ENCODE measurements at regions not wholly inside any gene's neighbourhood (a gene's known extent, or its start where the extent isn't known, plus 50 kb on each side); places are given as distances from the start of the nearest gene placed in this dataset.

DNA sequence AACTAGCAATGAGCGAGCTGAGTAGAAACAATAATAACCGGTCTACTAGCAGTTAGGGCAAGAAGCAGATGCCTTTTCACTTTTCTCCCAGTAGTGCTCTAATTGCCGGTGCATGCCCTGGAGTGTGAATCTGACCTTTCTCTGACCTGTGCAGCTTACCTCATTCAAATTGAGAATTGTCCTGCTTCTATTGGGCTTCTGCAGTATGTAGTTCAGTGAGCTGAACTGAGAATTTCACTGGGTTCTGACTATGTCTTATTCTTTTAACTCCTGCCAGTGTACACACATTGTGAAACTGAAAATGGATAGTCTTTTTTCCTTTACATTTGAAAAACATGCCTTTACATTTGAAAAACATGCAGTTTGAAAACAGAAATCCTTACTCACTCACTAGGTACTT, 157.9 kb upstream of the GRM3 start:
- Histone ChIP-seq H2AK5ac (ENCODE audit: low read length) (no peak overlapping the region), H3K36me3 (ENCODE audit: control insufficient read depth, insufficient read depth, low read length) (no peaks in the 10 kb centered on the region), H3K4me1 (ENCODE audit: control insufficient read depth, low read depth, low read length) (no peaks in the 10 kb centered on the region), H3K4ac (ENCODE audit: low read depth, low read length) (no peak overlapping the region), H4K5ac (ENCODE audit: low read length) (no peak overlapping the region), H2BK120ac (ENCODE audit: low read depth, low read length) (no peak overlapping the region), H2BK5ac (ENCODE audit: low read length) (no peak overlapping the region), H3K79me2 (ENCODE audit: control insufficient read depth, insufficient read depth, low read length) (no peaks in the 10 kb centered on the region), H3K9ac (ENCODE audit: low read length) (no peak overlapping the region), H3K4me2 (ENCODE audit: low read length) (no peak overlapping the region), H3K4me3 (ENCODE audit: low read length) (no peak overlapping the region), H3K56ac (ENCODE audit: low read length) (no peak overlapping the region), H3K27me3 (ENCODE audit: insufficient read depth, low read length, poor library complexity) (no peaks in the 10 kb centered on the region), H2BK15ac (replicated peaks; ENCODE audit: low read depth) (no peak overlapping the region), H4K8ac (ENCODE audit: low read depth, low read length) (no peak overlapping the region), H3K79me1 (ENCODE audit: low read length) (no peaks in the 10 kb centered on the region), H3K23ac (ENCODE audit: low read length) (no peak overlapping the region), H3K18ac (ENCODE audit: low read length) (no peak overlapping the region), H3K27ac (ENCODE audit: low read depth, low read length) (no peak overlapping the region)
- no CpG with 5 or more reads among the region's 3 CpGs for WGBS (ENCODE audit: extremely low coverage, insufficient coverage, low lambda C conversion rate)
- no peak for DNase-seq

DNA sequence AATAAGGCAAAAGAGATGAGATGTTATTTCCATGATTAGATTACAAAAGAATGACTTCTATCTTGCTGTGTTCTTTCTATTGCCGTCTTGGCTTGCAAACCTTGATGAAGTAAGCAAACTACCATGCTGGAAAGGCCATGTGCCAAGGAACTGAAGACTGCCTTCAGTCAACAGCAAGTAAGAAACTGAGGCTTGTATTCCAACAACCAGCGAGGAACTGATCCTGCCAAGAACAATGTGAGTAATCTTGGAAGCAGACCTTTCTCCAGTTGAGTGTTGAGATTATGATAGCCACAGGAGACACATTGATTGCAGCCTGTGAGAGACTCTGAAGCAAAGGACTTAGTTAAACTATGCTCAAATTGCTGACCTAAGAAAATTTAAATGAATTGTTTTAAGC, 164.6 kb upstream of the GRM3 start:
- no CpG with 5 or more reads among the region's 2 CpGs for WGBS (ENCODE audit: extremely low coverage, insufficient coverage, low lambda C conversion rate)
- no peak overlapping the region for H3K23ac ChIP-seq (ENCODE audit: low read length)
- no peaks in the 10 kb centered on the region for H3K36me3 ChIP-seq (ENCODE audit: control insufficient read depth, insufficient read depth, low read length)
- no peak overlapping the region for H3K27ac ChIP-seq (ENCODE audit: low read depth, low read length)
- no peaks in the 10 kb centered on the region for H3K79me2 ChIP-seq (ENCODE audit: control insufficient read depth, insufficient read depth, low read length)
- no peaks in the 10 kb centered on the region for H3K4me1 ChIP-seq (ENCODE audit: control insufficient read depth, low read depth, low read length)
- no peak overlapping the region for H3K4me2 ChIP-seq (ENCODE audit: low read length)
- no peak overlapping the region for H3K4me3 ChIP-seq (ENCODE audit: low read length)
- no peak for DNase-seq
- no peak overlapping the region for H3K56ac ChIP-seq (ENCODE audit: low read length)
- no peak overlapping the region for H3K4ac ChIP-seq (ENCODE audit: low read depth, low read length)
- no peaks in the 10 kb centered on the region for H3K79me1 ChIP-seq (ENCODE audit: low read length)
- no peak overlapping the region for H2AK5ac ChIP-seq (ENCODE audit: low read length)
- no peak overlapping the region for H4K5ac ChIP-seq (ENCODE audit: low read length)
- no peak overlapping the region for H2BK15ac ChIP-seq (replicated peaks; ENCODE audit: low read depth)
- no peak overlapping the region for H2BK5ac ChIP-seq (ENCODE audit: low read length)
- H4K8ac ChIP-seq (ENCODE audit: low read depth, low read length): no peak overlapping the region
- H3K18ac ChIP-seq (ENCODE audit: low read length): no peak overlapping the region
- H3K27me3 ChIP-seq (ENCODE audit: insufficient read depth, low read length, poor library complexity): no peaks in the 10 kb centered on the region
- H3K9ac ChIP-seq (ENCODE audit: low read length): no peak overlapping the region
- H2BK120ac ChIP-seq (ENCODE audit: low read depth, low read length): no peak overlapping the region

DNA sequence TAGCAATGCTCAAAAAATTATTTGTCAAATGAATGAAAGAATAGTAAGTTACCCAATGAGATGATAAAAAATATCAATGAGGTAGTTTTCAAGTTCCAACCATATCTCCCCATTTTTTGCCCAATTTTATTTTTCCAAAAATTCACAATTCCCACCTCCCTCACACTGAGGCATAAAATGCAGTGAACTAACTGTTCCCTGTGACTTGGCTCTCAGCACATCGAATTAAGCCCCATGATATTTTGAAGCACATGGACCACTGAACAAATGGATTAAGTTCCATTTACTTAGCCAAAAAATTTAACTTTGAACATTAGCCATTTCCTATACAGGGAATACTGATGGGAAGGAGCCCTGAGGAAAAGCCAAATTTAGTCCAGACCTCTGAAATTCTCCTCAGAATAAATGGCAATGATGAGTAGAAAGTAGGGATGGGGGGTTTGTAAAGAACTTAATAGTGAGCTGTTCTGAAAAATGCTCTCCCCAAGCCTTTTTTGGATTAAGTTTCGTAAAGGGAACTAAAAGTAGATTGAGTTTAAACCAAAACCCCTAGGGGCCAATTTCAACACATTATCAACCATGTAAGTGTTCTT, 166.3 kb upstream of the GRM3 start:
- Histone ChIP-seq H4K5ac (ENCODE audit: low read length) (no peak overlapping the region), H3K4me2 (ENCODE audit: low read length) (no peak overlapping the region), H3K9ac (ENCODE audit: low read length) (no peak overlapping the region), H3K56ac (ENCODE audit: low read length) (no peak overlapping the region), H2BK120ac (ENCODE audit: low read depth, low read length) (no peak overlapping the region), H3K18ac (ENCODE audit: low read length) (no peak overlapping the region), H2BK15ac (replicated peaks; ENCODE audit: low read depth) (no peak overlapping the region), H3K79me2 (ENCODE audit: control insufficient read depth, insufficient read depth, low read length) (no peaks in the 10 kb centered on the region), H3K4me3 (ENCODE audit: low read length) (no peak overlapping the region), H3K27me3 (ENCODE audit: insufficient read depth, low read length, poor library complexity) (no peaks in the 10 kb centered on the region), H2BK5ac (ENCODE audit: low read length) (no peak overlapping the region), H3K36me3 (ENCODE audit: control insufficient read depth, insufficient read depth, low read length) (no peaks in the 10 kb centered on the region), H4K8ac (ENCODE audit: low read depth, low read length) (no peak overlapping the region), H3K4ac (ENCODE audit: low read depth, low read length) (no peak overlapping the region), H3K23ac (ENCODE audit: low read length) (no peak overlapping the region), H2AK5ac (ENCODE audit: low read length) (no peak overlapping the region), H3K27ac (ENCODE audit: low read depth, low read length) (no peak overlapping the region), H3K79me1 (ENCODE audit: low read length) (no peaks in the 10 kb centered on the region), H3K4me1 (ENCODE audit: control insufficient read depth, low read depth, low read length) (no peaks in the 10 kb centered on the region)
- no peak for DNase-seq
- no CpG with 5 or more reads among the region's 2 CpGs for WGBS (ENCODE audit: extremely low coverage, insufficient coverage, low lambda C conversion rate)

DNA sequence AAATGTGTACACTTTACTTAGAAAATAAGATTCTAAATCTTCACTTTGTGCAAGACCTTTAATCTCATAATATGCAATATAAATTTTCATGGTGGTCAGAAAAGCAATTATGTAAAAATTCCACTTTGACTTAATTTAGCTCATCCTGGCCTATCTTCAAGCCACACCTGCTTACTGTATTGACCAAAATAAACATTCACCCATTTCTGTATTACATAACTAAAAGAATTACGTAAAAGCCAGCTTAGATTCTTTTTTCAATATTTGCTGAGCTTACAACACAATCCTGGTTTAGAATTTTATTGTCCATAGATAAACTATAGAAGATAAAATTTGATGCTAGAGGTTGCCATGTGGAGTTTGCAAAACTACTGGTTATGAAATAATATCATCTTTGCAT, 172.9 kb upstream of the GRM3 start:
- no peak overlapping the region for H3K56ac ChIP-seq (ENCODE audit: low read length)
- H2BK15ac ChIP-seq (replicated peaks; ENCODE audit: low read depth): no peak overlapping the region
- H3K4me3 ChIP-seq (ENCODE audit: low read length): no peak overlapping the region
- H3K36me3 ChIP-seq (ENCODE audit: control insufficient read depth, insufficient read depth, low read length): no peaks in the 10 kb centered on the region
- WGBS (ENCODE audit: extremely low coverage, insufficient coverage, low lambda C conversion rate): no CpG with 5 or more reads among the region's 1 CpG
- no peak for DNase-seq
- H3K27ac ChIP-seq (ENCODE audit: low read depth, low read length): no peak overlapping the region
- H3K23ac ChIP-seq (ENCODE audit: low read length): no peak overlapping the region
- no peak overlapping the region for H4K8ac ChIP-seq (ENCODE audit: low read depth, low read length)
- H2AK5ac ChIP-seq (ENCODE audit: low read length): no peak overlapping the region
- H3K27me3 ChIP-seq (ENCODE audit: insufficient read depth, low read length, poor library complexity): no peaks in the 10 kb centered on the region
- no peak overlapping the region for H3K4me2 ChIP-seq (ENCODE audit: low read length)
- H3K4ac ChIP-seq (ENCODE audit: low read depth, low read length): no peak overlapping the region
- H3K9ac ChIP-seq (ENCODE audit: low read length): no peak overlapping the region
- no peak overlapping the region for H2BK5ac ChIP-seq (ENCODE audit: low read length)
- H3K79me2 ChIP-seq (ENCODE audit: control insufficient read depth, insufficient read depth, low read length): no peaks in the 10 kb centered on the region
- no peak overlapping the region for H2BK120ac ChIP-seq (ENCODE audit: low read depth, low read length)
- no peak overlapping the region for H3K18ac ChIP-seq (ENCODE audit: low read length)
- H4K5ac ChIP-seq (ENCODE audit: low read length): no peak overlapping the region
- H3K4me1 ChIP-seq (ENCODE audit: control insufficient read depth, low read depth, low read length): no peaks in the 10 kb centered on the region
- H3K79me1 ChIP-seq (ENCODE audit: low read length): no peaks in the 10 kb centered on the region

DNA sequence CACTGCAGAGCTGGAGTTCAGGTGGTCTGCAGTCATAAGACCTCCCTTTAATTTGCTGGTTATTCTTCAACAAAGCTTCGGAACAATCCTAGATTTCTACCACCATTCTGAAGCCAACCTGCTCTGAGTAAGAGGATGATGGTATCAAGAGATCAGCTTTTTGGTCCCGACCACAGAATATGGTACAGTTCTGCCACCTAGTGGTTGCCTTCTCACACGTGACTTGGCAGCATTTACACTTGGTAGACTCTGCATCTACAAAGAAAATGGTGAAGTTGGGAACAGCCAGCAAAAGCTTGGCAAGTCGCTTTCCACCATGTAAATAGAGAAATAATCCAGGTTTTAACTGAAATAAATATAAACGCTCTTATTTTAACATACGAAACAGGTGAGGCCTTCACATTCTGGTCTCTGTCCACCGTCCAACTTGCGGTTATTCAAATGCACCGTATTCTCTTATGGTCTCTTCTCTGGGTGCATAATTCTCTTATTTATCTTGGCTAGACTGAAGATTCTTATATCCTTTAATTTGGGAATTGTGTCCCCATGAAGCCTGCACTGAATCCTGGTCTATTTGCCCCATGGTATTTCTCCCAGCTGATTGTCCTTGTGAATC, 173.9 kb upstream of the GRM3 start:
- no peaks in the 10 kb centered on the region for H3K79me1 ChIP-seq (ENCODE audit: low read length)
- no peak overlapping the region for H2AK5ac ChIP-seq (ENCODE audit: low read length)
- H3K4me2 ChIP-seq (ENCODE audit: low read length): no peak overlapping the region
- H2BK120ac ChIP-seq (ENCODE audit: low read depth, low read length): no peak overlapping the region
- no peak overlapping the region for H4K5ac ChIP-seq (ENCODE audit: low read length)
- H3K4ac ChIP-seq (ENCODE audit: low read depth, low read length): no peak overlapping the region
- no peaks in the 10 kb centered on the region for H3K79me2 ChIP-seq (ENCODE audit: control insufficient read depth, insufficient read depth, low read length)
- no CpG with 5 or more reads among the region's 9 CpGs for WGBS (ENCODE audit: extremely low coverage, insufficient coverage, low lambda C conversion rate)
- no peak overlapping the region for H2BK5ac ChIP-seq (ENCODE audit: low read length)
- no peak overlapping the region for H3K9ac ChIP-seq (ENCODE audit: low read length)
- H3K36me3 ChIP-seq (ENCODE audit: control insufficient read depth, insufficient read depth, low read length): no peaks in the 10 kb centered on the region
- H3K18ac ChIP-seq (ENCODE audit: low read length): no peak overlapping the region
- no peak overlapping the region for H3K56ac ChIP-seq (ENCODE audit: low read length)
- no peak overlapping the region for H3K27ac ChIP-seq (ENCODE audit: low read depth, low read length)
- H3K23ac ChIP-seq (ENCODE audit: low read length): no peak overlapping the region
- DNase-seq: peak; percentile 92
- H2BK15ac ChIP-seq (replicated peaks; ENCODE audit: low read depth): no peak overlapping the region
- no peaks in the 10 kb centered on the region for H3K4me1 ChIP-seq (ENCODE audit: control insufficient read depth, low read depth, low read length)
- H4K8ac ChIP-seq (ENCODE audit: low read depth, low read length): no peak overlapping the region
- no peak overlapping the region for H3K4me3 ChIP-seq (ENCODE audit: low read length)
- H3K27me3 ChIP-seq (ENCODE audit: insufficient read depth, low read length, poor library complexity): no peaks in the 10 kb centered on the region

DNA sequence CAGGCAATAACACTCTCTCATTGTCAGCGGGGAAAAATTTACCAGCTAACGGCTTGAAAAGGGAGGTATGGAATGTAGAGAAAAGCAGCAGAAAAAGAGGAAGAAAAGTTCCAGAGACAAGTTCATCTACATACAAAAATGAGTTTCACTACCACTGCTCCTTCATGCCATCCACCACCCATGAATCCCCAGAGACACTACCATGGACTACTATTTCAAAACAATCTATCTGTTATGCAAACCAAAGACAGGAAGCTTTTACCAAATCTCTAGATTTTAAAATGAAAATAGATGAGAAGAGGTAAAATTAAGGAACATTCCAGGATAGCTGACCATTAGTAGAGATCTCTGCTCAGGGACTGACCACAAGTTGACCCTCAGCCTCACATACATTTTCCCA, 189.0 kb upstream of the GRM3 start:
- no peaks in the 10 kb centered on the region for H3K79me2 ChIP-seq (ENCODE audit: control insufficient read depth, insufficient read depth, low read length)
- H2AK5ac ChIP-seq (ENCODE audit: low read length): no peak overlapping the region
- H3K23ac ChIP-seq (ENCODE audit: low read length): no peak overlapping the region
- no CpG with 5 or more reads among the region's 2 CpGs for WGBS (ENCODE audit: extremely low coverage, insufficient coverage, low lambda C conversion rate)
- no peak overlapping the region for H3K9ac ChIP-seq (ENCODE audit: low read length)
- no peak overlapping the region for H3K18ac ChIP-seq (ENCODE audit: low read length)
- no peak overlapping the region for H3K4ac ChIP-seq (ENCODE audit: low read depth, low read length)
- H3K79me1 ChIP-seq (ENCODE audit: low read length): no peaks in the 10 kb centered on the region
- H2BK5ac ChIP-seq (ENCODE audit: low read length): no peak overlapping the region
- no peaks in the 10 kb centered on the region for H3K4me1 ChIP-seq (ENCODE audit: control insufficient read depth, low read depth, low read length)
- H3K27ac ChIP-seq (ENCODE audit: low read depth, low read length): no peak overlapping the region
- H3K27me3 ChIP-seq (ENCODE audit: insufficient read depth, low read length, poor library complexity): no peaks in the 10 kb centered on the region
- no peak overlapping the region for H2BK120ac ChIP-seq (ENCODE audit: low read depth, low read length)
- H3K4me3 ChIP-seq (ENCODE audit: low read length): no peak overlapping the region
- no peaks in the 10 kb centered on the region for H3K36me3 ChIP-seq (ENCODE audit: control insufficient read depth, insufficient read depth, low read length)
- no peak overlapping the region for H4K5ac ChIP-seq (ENCODE audit: low read length)
- no peak overlapping the region for H4K8ac ChIP-seq (ENCODE audit: low read depth, low read length)
- no peak overlapping the region for H2BK15ac ChIP-seq (replicated peaks; ENCODE audit: low read depth)
- H3K56ac ChIP-seq (ENCODE audit: low read length): no peak overlapping the region
- H3K4me2 ChIP-seq (ENCODE audit: low read length): no peak overlapping the region
- no peak for DNase-seq
